ENCODE measurements at regions not wholly inside any gene's neighbourhood (a gene's known extent, or its start where the extent isn't known, plus 50 kb on each side); places are given as distances from the start of the nearest gene placed in this dataset.

DNA sequence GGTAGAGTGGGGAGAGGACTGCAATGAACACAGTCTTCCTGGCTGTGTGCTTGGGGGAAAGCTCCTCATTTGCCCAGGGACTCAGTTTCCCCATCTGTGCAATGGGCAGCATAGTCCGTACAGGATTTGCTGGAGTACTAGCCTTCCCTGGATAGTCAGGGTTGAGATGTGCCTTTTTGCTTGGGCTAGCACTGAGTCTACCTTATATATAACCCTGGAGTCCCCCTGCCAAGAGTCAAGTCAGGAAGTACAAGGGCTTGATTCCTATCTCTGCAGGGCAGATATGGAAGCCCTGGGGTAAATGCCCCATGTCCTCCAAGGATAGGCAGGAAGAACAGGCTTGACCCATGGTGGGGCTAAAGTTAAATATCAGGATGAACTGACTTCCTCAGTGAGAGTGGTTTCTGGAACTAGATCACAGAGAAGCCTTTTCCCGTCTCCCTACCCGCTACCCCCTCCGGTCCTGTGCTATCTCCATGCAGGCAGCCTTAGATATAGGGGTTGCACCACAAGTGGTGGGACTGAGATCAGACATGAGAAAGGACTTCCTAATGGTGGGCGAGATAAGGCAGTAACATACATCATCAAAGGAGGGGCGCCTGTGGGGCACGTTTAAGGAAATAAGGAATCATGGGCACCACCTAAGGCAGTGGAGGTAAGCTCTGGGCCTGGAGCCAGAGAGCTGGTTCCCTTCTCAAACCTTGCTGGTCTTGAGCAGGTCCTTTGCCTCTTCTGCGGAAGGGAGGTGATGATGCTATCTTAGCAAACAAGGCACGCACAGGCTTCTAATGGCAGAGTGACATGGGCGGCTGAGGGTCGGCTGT lies 157.9 kb downstream of the MRPL14 start (continued):
- no peak for TF ChIP-seq KLF1 (tag; IDR thresholded peaks at IDR 0.05)
- TF ChIP-seq, protein P1, sequence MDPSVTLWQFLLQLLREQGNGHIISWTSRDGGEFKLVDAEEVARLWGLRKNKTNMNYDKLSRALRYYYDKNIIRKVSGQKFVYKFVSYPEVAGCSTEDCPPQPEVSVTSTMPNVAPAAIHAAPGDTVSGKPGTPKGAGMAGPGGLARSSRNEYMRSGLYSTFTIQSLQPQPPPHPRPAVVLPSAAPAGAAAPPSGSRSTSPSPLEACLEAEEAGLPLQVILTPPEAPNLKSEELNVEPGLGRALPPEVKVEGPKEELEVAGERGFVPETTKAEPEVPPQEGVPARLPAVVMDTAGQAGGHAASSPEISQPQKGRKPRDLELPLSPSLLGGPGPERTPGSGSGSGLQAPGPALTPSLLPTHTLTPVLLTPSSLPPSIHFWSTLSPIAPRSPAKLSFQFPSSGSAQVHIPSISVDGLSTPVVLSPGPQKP (CRISPR knock-in tag; IDR thresholded peaks at IDR 0.05): no peak
- TF ChIP-seq KAT7 (CRISPR knock-in tag; IDR thresholded peaks at IDR 0.05; ENCODE audit: borderline replicate concordance): no peak
- TF ChIP-seq, protein P2, sequence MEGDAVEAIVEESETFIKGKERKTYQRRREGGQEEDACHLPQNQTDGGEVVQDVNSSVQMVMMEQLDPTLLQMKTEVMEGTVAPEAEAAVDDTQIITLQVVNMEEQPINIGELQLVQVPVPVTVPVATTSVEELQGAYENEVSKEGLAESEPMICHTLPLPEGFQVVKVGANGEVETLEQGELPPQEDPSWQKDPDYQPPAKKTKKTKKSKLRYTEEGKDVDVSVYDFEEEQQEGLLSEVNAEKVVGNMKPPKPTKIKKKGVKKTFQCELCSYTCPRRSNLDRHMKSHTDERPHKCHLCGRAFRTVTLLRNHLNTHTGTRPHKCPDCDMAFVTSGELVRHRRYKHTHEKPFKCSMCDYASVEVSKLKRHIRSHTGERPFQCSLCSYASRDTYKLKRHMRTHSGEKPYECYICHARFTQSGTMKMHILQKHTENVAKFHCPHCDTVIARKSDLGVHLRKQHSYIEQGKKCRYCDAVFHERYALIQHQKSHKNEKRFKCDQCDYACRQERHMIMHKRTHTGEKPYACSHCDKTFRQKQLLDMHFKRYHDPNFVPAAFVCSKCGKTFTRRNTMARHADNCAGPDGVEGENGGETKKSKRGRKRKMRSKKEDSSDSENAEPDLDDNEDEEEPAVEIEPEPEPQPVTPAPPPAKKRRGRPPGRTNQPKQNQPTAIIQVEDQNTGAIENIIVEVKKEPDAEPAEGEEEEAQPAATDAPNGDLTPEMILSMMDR (IDR thresholded peaks at IDR 0.05 in 2 of 3, conservative IDR thresholded peaks at IDR 0.05 in 1 of 3; ENCODE audit: insufficient read depth in 2 of 3, low read depth in 1 of 3, low read length in 3 of 3): peak in 1 of 3 experiments; percentile 7; a peak in 1 of 6 replicates
- TF ChIP-seq TEAD1 (CRISPR knock-in tag; IDR thresholded peaks at IDR 0.05): peak in 1 of 2 experiments; percentile 4; a peak in 1 of 4 replicates
- TF ChIP-seq ADNP (tag; IDR thresholded peaks at IDR 0.05): peak; percentile 96
- TF ChIP-seq, protein P3, sequence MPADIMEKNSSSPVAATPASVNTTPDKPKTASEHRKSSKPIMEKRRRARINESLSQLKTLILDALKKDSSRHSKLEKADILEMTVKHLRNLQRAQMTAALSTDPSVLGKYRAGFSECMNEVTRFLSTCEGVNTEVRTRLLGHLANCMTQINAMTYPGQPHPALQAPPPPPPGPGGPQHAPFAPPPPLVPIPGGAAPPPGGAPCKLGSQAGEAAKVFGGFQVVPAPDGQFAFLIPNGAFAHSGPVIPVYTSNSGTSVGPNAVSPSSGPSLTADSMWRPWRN (IDR thresholded peaks at IDR 0.05; ENCODE audit: low read depth): no peak
- 0 out of 2 replicates have a peak, but pooled peaks have one; percentile 11 for TF ChIP-seq LCOR (CRISPR knock-in tag; IDR thresholded peaks at IDR 0.05)
- TF ChIP-seq, protein P4, sequence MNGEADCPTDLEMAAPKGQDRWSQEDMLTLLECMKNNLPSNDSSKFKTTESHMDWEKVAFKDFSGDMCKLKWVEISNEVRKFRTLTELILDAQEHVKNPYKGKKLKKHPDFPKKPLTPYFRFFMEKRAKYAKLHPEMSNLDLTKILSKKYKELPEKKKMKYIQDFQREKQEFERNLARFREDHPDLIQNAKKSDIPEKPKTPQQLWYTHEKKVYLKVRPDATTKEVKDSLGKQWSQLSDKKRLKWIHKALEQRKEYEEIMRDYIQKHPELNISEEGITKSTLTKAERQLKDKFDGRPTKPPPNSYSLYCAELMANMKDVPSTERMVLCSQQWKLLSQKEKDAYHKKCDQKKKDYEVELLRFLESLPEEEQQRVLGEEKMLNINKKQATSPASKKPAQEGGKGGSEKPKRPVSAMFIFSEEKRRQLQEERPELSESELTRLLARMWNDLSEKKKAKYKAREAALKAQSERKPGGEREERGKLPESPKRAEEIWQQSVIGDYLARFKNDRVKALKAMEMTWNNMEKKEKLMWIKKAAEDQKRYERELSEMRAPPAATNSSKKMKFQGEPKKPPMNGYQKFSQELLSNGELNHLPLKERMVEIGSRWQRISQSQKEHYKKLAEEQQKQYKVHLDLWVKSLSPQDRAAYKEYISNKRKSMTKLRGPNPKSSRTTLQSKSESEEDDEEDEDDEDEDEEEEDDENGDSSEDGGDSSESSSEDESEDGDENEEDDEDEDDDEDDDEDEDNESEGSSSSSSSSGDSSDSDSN (IDR thresholded peaks at IDR 0.05; ENCODE audit: borderline replicate concordance in 1 of 2, low read depth in 2 of 2, low read length in 2 of 2): peak in 1 of 2 experiments; percentile 81; a peak in 2 of 4 replicates
- TF ChIP-seq ATF7 (IDR thresholded peaks at IDR 0.05): peak; percentile 69
- no peak for TF ChIP-seq POLR2AphosphoS2 (IDR thresholded peaks at IDR 0.05; ENCODE audit: low read length)
- TF ChIP-seq KLF16 (IDR thresholded peaks at IDR 0.05): peak; percentile 92
- TF ChIP-seq, protein P5, sequence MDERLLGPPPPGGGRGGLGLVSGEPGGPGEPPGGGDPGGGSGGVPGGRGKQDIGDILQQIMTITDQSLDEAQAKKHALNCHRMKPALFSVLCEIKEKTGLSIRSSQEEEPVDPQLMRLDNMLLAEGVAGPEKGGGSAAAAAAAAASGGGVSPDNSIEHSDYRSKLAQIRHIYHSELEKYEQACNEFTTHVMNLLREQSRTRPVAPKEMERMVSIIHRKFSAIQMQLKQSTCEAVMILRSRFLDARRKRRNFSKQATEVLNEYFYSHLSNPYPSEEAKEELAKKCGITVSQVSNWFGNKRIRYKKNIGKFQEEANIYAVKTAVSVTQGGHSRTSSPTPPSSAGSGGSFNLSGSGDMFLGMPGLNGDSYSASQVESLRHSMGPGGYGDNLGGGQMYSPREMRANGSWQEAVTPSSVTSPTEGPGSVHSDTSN (CRISPR knock-in tag; IDR thresholded peaks at IDR 0.05; ENCODE audit: low read depth): no peak
- TF ChIP-seq, protein P5 (tag; conservative IDR thresholded peaks at IDR 0.05; ENCODE audit: low read depth): peak; percentile 7; the same call in 1 of the 2 replicates
- TF ChIP-seq HLTF (IDR thresholded peaks at IDR 0.05): no peak; the same call in 1 of the 2 replicates
- TF ChIP-seq ZNF354B (CRISPR knock-in tag; IDR thresholded peaks at IDR 0.05): 0 out of 2 replicates have a peak, but pooled peaks have one; percentile 31
- TF ChIP-seq TCF3 (CRISPR knock-in tag; IDR thresholded peaks at IDR 0.05): peak; percentile 97
- TF ChIP-seq POLR3G (IDR thresholded peaks at IDR 0.05; ENCODE audit: extremely low read depth, insufficient read length, insufficient replicate concordance): no peak
- TF ChIP-seq CREM (IDR thresholded peaks at IDR 0.05; ENCODE audit: low read depth): peak; percentile 91

All from K562 (cell line).